Immature natural killer cell (primary cell): ENCODE measurements at regions not wholly inside any gene's neighbourhood (a gene's known extent, or its start where the extent isn't known, plus 50 kb on each side); places are given as distances from the start of the nearest gene placed in this dataset.
"Not testable (repeated sequence)": the region's sequence is repeated elsewhere in the genome, so short reads cannot be mapped to it uniquely, and the experiment has no call there.

ENCODE experiments used
- DNase-seq, 3 donors: peaks; one replicate each; pipeline ENCODE4 v3.0.0; 2022; ENCODE audit warnings: mixed read lengths in 1 of 3
- H3K27ac Mint-ChIP-seq, 6 donors: one replicate each; pipeline ENCODE4 v1.8.0; 2020; ENCODE audit warnings: mixed read lengths in 6 of 6, mild to moderate bottlenecking in 5 of 6, inconsistent platforms in 4 of 6, moderate library complexity in 3 of 6
- H3K27me3 Mint-ChIP-seq, 3 donors: one replicate each; pipeline ENCODE4 v1.8.0; 2020 to 2021; ENCODE audit warnings: low read depth in 3 of 3, mild to moderate bottlenecking in 3 of 3, mixed read lengths in 3 of 3, moderate library complexity in 3 of 3, inconsistent platforms in 1 of 3
- H3K36me3 Mint-ChIP-seq, 3 donors: one replicate each; pipeline ENCODE4 v1.8.0; 2020; ENCODE audit warnings: mixed read lengths in 3 of 3, inconsistent platforms in 2 of 3, mild to moderate bottlenecking in 2 of 3
- H3K4me1 Mint-ChIP-seq, 2 donors: one replicate each; pipeline ENCODE4 v1.8.0; 2020; ENCODE audit warnings: inconsistent platforms in 2 of 2, mild to moderate bottlenecking in 2 of 2, mixed read lengths in 2 of 2, moderate library complexity in 1 of 2
- H3K4me3 Mint-ChIP-seq, 5 donors: one replicate each; pipeline ENCODE4 v1.8.0; 2020; ENCODE audit warnings: mild to moderate bottlenecking in 5 of 5, mixed read lengths in 5 of 5, inconsistent platforms in 3 of 5, moderate library complexity in 3 of 5
- H3K9me3 Mint-ChIP-seq, 6 donors: one replicate each; pipeline ENCODE4 v1.8.0; 2020; ENCODE audit warnings: mild to moderate bottlenecking in 6 of 6, mixed read lengths in 6 of 6, inconsistent platforms in 4 of 6, moderate library complexity in 3 of 6

DNA sequence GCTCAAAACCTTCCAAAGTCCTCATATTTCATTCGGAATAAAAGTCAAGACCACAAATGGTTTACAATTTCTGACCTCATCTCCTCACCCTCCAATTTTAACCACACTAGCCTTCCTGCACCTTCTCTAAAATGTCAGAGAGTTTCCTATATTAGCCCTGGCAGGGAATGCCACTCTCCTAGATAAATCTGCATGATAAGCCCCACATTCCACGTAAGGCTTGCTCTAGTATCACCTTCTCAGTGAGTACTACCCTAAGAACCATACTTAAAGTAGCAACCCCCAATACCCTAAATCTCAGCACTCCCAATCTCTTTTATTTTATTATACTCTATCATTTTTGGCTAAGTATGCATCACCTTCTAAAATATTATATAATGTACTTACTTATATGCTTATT is 100.5 kb upstream of the SLITRK5 start:
- Mint-ChIP-seq H3K27me3 (no peaks in the 10 kb centered on the region), H3K27ac (no peak overlapping the region), H3K4me1 (no peaks in the 10 kb centered on the region), H3K4me3 (no peak overlapping the region), H3K9me3 (peaks cover 0 to 8% (median 1%) of the 10 kb centered on the region in 6 donors), H3K36me3 (no peaks in the 10 kb centered on the region)
- DNase-seq: no peak

DNA sequence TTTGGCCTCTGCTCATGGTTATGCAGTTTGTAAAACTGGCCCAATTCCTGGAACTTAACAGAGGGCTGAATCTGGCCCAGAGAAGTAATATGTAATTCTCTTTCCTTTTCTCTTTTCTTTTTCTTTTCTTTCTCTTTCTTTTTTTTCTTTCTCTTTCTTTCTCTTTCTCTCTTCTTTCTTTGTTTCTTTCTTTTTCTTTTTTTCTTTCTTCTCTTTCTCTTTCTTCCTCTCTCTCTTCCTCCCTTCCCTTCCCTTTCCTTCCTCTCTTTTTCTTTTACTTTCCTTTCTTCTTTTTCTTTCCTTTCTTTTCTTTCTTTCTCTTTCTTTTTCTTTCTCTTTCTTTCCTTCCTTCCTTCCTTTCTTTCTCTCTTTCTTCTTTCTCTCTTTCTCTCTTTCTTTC is 88.8 kb upstream of the SLITRK5 start:
- H3K36me3 Mint-ChIP-seq: no peaks in the 10 kb centered on the region
- no peaks in the 10 kb centered on the region for H3K27me3 Mint-ChIP-seq
- H3K4me1 Mint-ChIP-seq: no peaks in the 10 kb centered on the region
- no peak overlapping the region for H3K4me3 Mint-ChIP-seq
- no peak for DNase-seq
- H3K9me3 Mint-ChIP-seq: peaks cover 0 to 13% (median 4%) of the 10 kb centered on the region in 6 donors
- H3K27ac Mint-ChIP-seq: no peak overlapping the region

DNA sequence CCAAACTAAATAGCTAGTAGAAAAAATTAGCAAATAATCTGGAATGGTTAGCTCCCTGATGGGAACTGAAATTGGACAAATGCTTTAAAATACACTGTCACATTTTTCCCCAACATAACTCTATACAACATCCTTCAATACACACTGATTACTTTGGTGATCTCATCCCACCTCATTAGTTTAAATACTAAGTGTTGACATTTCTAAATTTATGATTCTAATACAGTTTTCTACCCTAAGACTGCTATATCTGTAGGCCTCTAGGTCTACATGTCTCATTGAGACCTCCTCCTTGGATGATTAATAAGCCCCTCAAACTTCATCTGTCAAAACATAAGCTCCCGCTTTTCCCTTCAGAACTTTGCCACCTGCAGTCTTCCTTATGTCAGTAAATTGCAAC is 80.7 kb upstream of the SLITRK5 start:
- Mint-ChIP-seq H3K4me3 (no peak overlapping the region), H3K9me3 (peaks cover 0 to 5% (median 2%) of the 10 kb centered on the region in 6 donors), H3K36me3 (no peaks in the 10 kb centered on the region), H3K4me1 (no peaks in the 10 kb centered on the region), H3K27ac (no peak overlapping the region), H3K27me3 (peaks cover 0 to 2% (median 0%) of the 10 kb centered on the region in 3 donors)
- DNase-seq: no peak

DNA sequence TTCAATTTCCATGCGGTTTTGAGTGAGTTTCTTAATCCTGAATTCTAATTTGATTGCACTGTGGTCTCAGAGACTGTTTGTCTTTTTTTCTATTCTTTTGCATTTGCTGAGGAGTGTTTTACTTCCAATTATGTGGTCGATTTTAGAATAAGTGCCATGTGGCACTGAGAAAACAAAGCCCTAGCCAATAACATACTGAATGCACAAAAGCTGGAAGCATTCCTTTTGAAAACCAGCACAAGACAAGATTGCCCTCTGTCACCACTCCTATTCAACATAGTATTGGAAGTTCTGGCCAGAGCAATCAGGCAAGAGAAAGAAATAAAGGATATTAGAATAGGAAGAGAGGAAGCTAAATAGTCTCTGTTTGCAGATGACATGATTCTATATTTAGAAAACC is 66.7 kb upstream of the SLITRK5 start:
- not testable (repeated sequence) for H3K27me3 Mint-ChIP-seq, H3K36me3 Mint-ChIP-seq, H3K4me1 Mint-ChIP-seq, H3K4me3 Mint-ChIP-seq, DNase-seq, H3K27ac Mint-ChIP-seq
- peaks cover 2 to 20% (median 5%) of the 10 kb centered on the region in 6 donors for H3K9me3 Mint-ChIP-seq

DNA sequence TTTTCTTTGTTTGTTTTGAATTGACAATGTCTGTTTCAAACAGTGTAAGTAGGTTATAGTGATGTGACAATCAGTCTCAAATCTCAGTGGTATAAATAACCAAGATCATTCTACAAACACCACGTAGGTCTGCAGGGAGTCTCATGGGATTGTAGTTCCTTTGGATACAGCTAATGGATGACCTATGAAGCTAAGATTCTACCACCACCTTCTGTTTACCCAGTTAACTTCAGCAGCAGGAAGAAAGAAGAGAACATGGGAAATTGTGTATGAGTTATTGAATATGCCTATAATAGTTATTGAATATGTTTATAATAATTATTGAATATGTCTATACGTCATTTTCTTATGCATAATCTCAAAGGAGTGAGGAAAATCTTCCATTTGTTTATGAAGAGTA is 63.9 kb upstream of the SLITRK5 start:
- H3K27ac Mint-ChIP-seq: no peak overlapping the region
- peaks cover 0 to 6% (median 3%) of the 10 kb centered on the region in 3 donors for H3K27me3 Mint-ChIP-seq
- H3K4me1 Mint-ChIP-seq: no peaks in the 10 kb centered on the region
- no peak overlapping the region for H3K4me3 Mint-ChIP-seq
- no peaks in the 10 kb centered on the region for H3K36me3 Mint-ChIP-seq
- no peak for DNase-seq
- peaks cover 2 to 20% (median 5%) of the 10 kb centered on the region in 6 donors for H3K9me3 Mint-ChIP-seq

DNA sequence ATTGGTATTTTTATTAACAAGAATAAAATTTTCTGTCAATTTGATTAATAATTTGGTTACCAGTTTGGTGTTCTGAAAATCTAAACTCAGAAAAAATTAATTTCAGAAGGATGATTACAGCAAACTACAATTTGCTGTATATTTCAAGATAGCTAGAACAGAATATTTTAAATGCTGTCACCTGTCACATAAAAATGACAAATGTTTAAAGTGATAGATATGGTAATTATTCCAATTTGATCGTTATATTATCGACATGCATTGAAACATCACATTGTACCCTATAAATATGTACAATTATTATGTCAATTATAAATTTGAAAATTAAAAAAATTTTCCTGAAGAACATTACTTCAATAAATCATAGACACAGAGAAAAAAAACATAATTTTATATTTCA is 56.9 kb upstream of the SLITRK5 start:
- H3K36me3 Mint-ChIP-seq: no peaks in the 10 kb centered on the region
- no peak overlapping the region for H3K4me3 Mint-ChIP-seq
- no peak for DNase-seq
- no peak overlapping the region for H3K27ac Mint-ChIP-seq
- peaks cover 0 to 1% (median 0%) of the 10 kb centered on the region in 3 donors for H3K27me3 Mint-ChIP-seq
- H3K4me1 Mint-ChIP-seq: no peaks in the 10 kb centered on the region
- no peaks in the 10 kb centered on the region for H3K9me3 Mint-ChIP-seq
